AG09309 (cell line): ENCODE measurements at regions not wholly inside any gene's neighbourhood (a gene's known extent, or its start where the extent isn't known, plus 50 kb on each side); places are given as distances from the start of the nearest gene placed in this dataset.
"Not testable (repeated sequence)": the region's sequence is repeated elsewhere in the genome, so short reads cannot be mapped to it uniquely, and the experiment has no call there.

Source experiments
- DNase-seq: peaks from one replicate; pipeline ENCODE4 v3.0.0-alpha.2; 2010; ENCODE audit warnings: low read depth
- H3K4me3 ChIP-seq: 2 replicates; pipeline ENCODE4 v1.5.1; 2011; ENCODE audit warnings: mild to moderate bottlenecking, low read depth, low read length, moderate library complexity; ENCODE audit not compliant: control insufficient read depth
- CTCF ChIP-seq: IDR thresholded peaks from 2 replicates; pipeline ENCODE4 v1.5.1; 2011; ENCODE audit warnings: mild to moderate bottlenecking, low read depth, low read length, inconsistent platforms; ENCODE audit not compliant: insufficient read depth, control insufficient read depth; ENCODE audit errors: missing control alignments

GRCh38 chr13:26487781-26488180 lies 69.7 kb upstream of the WASF3 start:
- no peak for DNase-seq
- H3K4me3 ChIP-seq = no peak overlapping the region
- no peak for TF ChIP-seq CTCF

DNA sequence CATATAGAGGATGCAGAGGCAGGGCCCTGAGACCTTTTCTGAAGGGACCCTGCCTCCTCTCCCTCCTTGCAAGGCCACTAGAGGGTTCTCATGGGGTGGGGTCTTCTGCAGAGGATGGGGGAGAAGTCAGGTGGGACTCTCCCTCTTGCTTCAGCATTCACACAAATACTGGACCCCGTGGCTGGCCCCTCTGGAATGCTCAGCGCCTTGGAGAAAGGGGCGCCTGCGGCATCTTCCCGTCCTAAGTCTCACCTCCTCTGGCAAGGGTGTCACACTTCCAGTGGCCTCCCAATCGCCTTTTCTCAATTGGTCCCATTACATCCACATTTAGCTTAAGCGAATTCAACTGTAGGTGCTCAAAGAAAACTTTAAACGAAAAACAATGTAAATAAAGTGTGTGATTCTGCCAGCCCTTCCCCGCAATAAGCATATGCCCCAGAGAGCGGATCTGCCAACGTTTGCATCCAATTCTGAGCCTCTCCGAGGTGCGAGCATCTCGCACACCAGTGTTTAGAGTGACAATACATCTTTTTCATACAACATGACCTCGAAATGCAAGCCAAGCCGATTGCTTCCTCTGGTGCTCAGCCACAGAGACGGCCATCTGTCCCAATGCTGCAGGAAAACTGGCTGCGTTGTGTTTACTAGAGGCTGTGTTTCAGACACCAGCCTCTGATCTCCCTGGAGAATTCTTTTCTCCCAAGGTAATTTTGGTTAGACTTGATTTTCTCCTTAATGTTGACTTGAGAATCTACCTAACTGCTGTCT lies 69.1 kb upstream of the WASF3 start:
- H3K4me3 ChIP-seq = no peak overlapping the region
- no peak for DNase-seq
- TF ChIP-seq CTCF = no peak

DNA sequence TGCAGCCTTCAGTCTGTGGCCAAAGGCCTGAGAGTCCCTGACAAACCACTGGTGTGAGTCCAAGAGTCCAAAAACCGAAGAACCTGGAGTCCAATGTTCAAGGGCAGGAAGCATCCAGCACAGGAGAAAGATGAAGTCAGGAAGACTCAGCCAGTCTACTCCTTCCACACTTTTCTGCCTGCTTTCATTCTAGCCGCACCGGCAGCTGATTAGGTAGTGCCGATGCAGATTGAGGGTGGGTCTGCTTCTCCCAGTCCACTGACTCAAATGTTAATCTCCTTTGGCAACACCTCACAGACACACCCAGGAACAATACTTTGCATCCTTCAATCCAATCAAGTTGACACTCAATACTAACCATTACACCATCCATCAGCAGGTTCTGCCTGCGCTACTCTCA lies 65.2 kb upstream of the WASF3 start:
- not testable (repeated sequence) for H3K4me3 ChIP-seq, DNase-seq

GRCh38 chr13:26494571-26495195 lies 62.8 kb upstream of the WASF3 start:
- no peak for DNase-seq
- TF ChIP-seq CTCF = no peak
- no peak overlapping the region for H3K4me3 ChIP-seq

GRCh38 chr13:26495750-26496149 lies 61.7 kb upstream of the WASF3 start:
- no peak for DNase-seq
- TF ChIP-seq CTCF = no peak
- H3K4me3 ChIP-seq = no peak overlapping the region

DNA sequence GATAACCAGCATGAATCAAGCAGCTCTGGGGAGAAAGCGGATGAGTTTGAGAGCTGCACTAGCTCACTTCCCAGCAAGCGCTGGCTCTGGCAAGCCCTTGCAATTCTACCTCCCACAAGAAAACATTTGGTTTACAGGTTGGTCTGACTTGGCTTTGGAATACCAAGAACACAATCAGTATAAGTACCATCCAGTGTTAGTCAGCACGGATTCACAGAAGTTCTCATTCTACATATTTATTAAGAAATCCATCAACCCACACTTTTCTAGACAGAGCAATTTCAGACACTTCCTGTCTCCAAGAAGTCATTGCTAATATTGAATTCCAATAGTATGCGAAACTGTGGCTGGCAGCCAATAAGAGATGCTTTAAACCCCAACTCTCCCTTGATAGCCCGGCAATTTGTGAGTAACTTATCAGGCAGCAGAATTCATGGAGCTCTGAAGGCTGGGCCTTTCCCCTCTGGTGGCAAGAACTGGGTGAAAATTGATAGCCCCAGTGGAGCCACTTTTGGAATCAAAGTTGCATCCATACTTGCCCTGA lies 59.4 kb upstream of the WASF3 start:
- peak; percentile 57 for DNase-seq
- no peak overlapping the region for H3K4me3 ChIP-seq
- TF ChIP-seq CTCF = no peak

- DNase-seq = no peak
- no peak for TF ChIP-seq CTCF
- no peak overlapping the region for H3K4me3 ChIP-seq
Measured at GRCh38 chr13:26498656-26499601, 58.6 kb upstream of the WASF3 start.
